IPS DF 19.7 (cell line): ENCODE measurements at regions not wholly inside any gene's neighbourhood (a gene's known extent, or its start where the extent isn't known, plus 50 kb on each side); places are given as distances from the start of the nearest gene placed in this dataset.

Experiments used
- DNase-seq: peaks from one replicate; pipeline ENCODE4 v3.0.0-alpha.2; 2013; ENCODE audit warnings: low read depth, low spot score

DNA sequence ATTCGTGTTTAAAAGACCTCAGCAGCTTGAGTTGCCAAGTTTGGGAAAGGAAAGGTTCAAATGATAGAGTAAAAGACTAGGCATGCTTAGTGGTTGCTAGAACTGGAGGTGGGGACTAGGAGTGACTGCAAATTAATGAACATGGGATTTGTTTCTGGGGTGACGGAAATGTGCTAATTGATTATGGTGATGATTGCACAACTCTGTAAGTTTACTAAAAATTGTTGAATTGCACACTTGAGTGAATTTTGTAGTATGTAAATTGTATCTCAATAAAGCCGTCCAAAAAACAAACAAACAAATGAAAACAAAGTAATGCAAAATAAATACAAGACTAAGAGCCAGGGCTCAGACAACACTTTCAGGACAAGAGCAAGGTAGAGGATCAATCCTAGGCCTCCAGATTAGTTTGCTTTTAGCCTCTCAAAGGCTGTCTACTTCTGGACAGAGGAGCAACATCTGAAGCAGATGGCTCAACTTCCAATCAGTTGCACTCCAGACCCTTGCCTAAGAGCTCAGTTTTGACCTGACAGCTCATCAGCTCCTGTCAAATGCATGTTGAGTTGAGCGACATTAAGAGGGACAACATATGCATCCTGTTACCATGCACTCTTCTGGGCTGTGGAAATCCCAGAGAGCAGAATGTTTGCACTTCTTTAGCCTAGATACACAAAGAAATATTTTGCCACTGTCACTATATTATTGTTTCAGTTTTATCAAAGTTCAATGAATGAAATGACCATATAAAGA lies 111.2 kb upstream of the ASIC2 start:
- no peak for DNase-seq

GRCh38 chr17:33416131-33416530 lies 123.0 kb upstream of the ASIC2 start:
- DNase-seq, result no peak

DNA sequence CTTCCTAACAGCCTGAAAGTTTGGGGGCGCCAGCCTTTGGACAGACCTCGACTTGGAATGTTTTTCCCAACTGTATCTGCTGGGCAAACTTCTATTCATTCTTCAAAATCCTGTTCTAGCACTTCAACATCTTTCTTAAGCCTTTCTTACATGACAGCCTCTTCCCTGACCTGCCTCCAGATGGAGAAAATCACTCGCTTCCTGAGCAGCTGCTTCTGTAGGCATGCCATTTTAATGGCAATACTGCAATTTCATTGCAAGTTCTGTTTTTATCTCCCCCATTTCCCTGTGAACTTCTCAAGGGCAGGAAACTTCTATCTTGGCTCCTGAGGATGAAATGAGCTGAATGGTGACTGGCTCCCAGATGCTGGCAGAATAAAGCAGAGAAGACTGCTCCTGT lies 128.8 kb upstream of the ASIC2 start:
- no peak for DNase-seq

GRCh38 chr17:33433581-33433980 lies 140.5 kb upstream of the ASIC2 start:
- DNase-seq, result no peak

GRCh38 chr17:33434841-33435240 lies 141.7 kb upstream of the ASIC2 start:
- DNase-seq, result no peak

DNA sequence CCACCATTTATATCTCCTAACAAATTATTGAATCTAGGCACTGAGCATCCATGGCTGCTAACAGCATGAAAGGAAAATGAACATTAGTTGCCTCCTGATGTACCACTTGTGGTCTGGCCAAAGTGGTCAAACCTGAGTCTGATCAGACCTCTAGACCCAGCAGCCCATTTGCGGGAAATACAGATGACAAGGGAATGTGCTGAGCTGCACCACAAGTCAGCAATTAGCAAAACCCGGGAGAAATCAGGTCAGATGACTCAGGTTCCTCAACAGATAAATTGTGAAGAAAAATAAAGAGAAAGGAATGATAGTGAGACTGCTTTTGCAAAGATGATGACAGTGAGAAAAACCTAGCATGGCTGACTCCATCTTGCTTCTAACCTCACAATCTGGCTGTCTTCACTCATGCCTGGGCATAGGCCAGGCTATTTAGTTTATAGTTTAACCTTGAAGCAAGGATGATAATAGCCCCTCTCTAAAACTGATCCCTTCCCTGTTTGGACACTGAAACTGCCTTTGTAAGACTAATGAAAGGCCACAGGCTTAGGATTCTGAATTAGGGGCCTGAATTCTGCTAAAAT lies 142.7 kb upstream of the ASIC2 start:
- DNase-seq, result no peak

GRCh38 chr17:33436321-33436720 lies 143.2 kb upstream of the ASIC2 start:
- DNase-seq, result no peak

- no peak for DNase-seq
These were observed 145.0 kb upstream of the ASIC2 start for GRCh38 chr17:33438139-33438538.

- no peak for DNase-seq
These were observed 145.5 kb upstream of the ASIC2 start for GRCh38 chr17:33438578-33438977.

DNA sequence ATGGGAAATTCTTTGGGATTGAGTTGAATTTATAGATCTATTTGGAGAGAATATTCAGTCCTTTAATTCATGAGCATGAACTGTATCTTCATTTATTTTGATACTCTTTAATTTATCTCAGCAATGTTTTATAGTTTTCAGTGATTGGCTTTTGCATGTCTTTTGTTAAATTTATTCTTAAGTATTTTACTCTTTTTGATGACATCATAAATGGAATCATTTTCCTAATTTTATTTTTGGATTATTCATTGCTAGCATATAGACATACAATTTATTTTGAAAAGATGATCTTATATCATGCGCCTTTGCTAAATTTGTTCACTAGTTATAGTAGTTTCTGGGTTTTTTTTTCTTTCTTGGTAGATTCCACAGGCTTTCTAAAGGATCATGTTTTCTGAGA lies 149.2 kb upstream of the ASIC2 start:
- DNase-seq, result no peak

DNA sequence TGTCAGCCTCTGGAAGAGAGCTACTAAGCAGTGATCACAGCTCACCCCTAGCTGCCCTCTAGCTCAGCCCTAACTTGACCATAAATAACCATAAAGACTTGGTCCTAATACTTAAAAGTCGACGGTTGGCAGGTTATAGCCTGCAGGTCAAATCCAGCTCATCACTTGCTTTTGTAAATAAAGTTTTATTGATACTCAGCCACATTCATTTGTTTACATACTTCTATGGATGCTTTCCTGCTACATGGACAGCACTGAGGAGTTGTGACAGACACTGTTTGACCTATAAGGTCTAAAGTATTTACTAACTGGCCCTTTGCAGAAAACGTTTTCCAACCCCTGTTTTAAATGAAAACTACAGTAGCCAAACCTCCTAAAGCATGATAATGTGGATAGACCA lies 151.6 kb upstream of the ASIC2 start:
- DNase-seq, result no peak

- DNase-seq, result no peak
These were observed 154.0 kb upstream of the ASIC2 start for GRCh38 chr17:33447090-33447489.

DNA sequence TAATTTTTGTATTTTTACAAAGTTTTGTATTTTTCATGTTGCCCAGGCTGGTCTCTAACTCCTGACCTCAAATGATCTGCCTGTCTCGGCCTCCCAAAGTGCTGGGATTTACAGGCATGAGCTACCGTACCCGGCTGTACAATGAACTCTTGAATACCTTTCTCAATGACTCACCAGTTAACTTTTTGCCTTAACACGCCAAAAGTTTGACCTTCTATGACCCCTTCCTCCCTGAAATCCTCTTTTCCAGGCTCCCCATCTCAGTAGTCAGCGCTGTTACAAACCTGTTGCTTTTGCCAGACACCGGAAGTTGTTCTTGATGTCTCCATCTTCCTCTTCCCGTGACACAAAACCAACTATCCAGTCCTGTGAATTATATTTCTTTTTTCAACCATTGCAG lies 158.1 kb upstream of the ASIC2 start:
- no peak for DNase-seq

DNA sequence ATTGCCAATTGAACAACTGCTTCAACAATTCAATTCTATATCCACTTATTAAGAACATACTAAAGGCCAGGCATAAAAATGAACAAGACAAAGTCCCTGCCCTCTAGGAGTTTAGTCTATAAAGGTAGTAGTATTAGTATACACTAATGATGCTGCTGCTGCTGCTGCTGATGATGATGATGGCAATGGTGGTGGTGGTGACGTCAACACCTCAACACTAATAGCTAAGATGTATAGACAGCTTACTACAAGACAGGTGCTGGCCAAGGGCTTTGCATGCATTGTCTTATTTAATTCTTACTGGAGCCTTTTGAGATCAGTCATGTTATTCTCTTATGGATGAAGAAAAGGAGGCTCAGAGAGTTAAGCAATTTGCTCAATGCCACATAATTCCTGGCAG lies 164.4 kb upstream of the ASIC2 start:
- DNase-seq, result no peak

GRCh38 chr17:33459078-33459940 lies 166.2 kb upstream of the ASIC2 start:
- peak; percentile 15 for DNase-seq

GRCh38 chr17:33460781-33461450 lies 167.8 kb upstream of the ASIC2 start:
- no peak for DNase-seq

DNA sequence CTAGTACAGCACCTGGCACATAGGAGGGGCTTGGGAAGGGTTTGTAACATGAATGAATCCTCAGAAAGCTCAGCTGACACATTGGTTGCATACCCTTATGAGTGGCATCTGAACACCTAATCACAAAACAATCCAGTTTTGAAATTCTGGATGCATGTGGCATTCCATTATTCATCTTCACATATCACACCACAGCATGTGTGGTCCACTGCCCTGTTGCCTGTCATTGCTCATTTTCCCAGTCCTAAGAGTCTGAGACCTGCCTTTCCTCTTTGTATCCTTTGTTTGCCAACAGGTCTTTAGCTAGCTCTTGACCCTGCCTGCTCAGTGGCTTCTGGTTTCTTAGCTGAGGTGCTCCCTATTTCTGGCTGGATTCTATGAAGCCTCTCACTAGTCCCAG lies 170.8 kb upstream of the ASIC2 start:
- DNase-seq, result no peak

DNA sequence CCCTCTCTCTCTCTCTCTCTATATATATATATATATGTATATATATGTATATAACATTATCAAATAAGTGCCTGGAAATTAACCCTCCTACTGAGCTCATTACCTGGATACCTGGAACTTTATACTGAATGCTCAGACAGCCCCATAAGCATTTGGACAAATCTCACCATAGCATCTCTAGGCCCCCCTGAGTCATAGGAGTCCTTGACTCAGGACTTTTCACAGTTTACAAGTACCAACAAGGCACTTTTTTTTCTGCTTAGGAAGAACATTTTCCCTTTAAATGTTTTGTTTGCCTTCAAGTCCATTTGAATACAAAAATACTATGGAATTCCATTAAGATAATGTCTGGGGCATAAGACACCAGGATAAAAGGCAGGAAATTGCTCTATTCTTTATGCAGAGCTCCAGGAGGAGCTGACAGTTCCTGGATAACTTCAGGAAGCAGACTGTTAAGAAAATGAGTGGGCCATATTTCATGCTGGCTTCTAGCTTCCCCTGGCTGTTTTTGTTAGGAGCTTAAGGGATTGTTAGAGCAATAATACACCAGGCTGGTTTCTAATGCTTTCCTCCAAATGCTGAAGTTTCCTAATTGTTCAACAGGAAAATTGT lies 171.7 kb upstream of the ASIC2 start:
- no peak for DNase-seq

GRCh38 chr17:33469421-33469820 lies 176.3 kb upstream of the ASIC2 start:
- DNase-seq, result no peak

GRCh38 chr17:33469911-33470310 lies 176.8 kb upstream of the ASIC2 start:
- DNase-seq, result no peak

GRCh38 chr17:33473061-33473460 lies 180.0 kb upstream of the ASIC2 start:
- no peak for DNase-seq

GRCh38 chr17:33474789-33475188 lies 181.7 kb upstream of the ASIC2 start:
- no peak for DNase-seq
